NOMO-1 treated with DMSO at 0.1 percent for 48 hours (cell line): ENCODE measurements at regions not wholly inside any gene's neighbourhood (a gene's known extent, or its start where the extent isn't known, plus 50 kb on each side); places are given as distances from the start of the nearest gene placed in this dataset.
"Not testable (repeated sequence)": the region's sequence is repeated elsewhere in the genome, so short reads cannot be mapped to it uniquely, and the experiment has no call there.

Experiments used
- DNase-seq: peaks from one replicate; lab custom pipeline; 2025; ENCODE audit not compliant: unreplicated experiment; lab: John Stamatoyannopoulos, UW

- DNase-seq, result no peak
These were observed 668.3 kb downstream of the UQCRFS1 start for GRCh38 chr19:28544451-28545261.

- no peak for DNase-seq
These were observed 669.6 kb downstream of the UQCRFS1 start for GRCh38 chr19:28543244-28543776.

DNA sequence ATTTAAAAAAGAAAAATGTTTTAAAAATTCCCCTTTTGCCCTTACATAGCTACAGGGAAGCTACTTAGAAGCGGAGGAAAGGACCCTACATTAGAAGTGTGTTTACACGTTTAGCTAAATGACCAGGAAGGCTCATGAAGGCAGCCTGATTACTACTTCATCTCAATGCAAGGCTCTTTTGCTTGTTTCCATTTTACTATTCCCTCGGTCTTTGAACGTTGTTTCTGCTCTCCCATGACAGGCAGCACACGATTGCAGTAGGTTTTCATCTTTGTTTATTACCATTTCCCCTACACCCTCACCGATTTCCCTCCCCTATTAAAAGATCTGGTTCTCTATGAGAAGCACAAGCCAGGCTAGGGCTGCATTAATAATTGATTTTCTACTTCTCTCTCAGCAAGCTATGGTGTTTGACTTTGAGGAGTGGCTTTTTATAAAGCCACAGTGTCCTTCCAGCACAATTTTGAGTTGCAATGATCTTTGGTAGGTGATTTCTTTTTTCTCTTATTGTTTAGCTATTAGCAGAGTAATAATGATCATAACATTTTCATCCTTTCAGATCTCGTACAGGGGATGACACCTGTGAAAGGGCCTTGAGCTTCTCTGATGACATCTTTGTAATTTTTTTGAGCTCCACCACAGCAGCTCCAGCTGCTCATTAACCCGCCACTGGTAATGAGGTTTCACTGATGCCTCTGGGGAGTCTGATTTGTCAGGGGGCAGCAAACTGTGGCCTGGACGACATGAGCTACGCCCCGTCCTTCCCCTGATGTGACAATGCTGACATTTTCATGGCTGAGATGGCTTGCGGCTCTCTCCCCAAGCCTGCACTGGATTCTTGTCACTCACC lies 670.3 kb downstream of the UQCRFS1 start:
- no peak for DNase-seq

DNA sequence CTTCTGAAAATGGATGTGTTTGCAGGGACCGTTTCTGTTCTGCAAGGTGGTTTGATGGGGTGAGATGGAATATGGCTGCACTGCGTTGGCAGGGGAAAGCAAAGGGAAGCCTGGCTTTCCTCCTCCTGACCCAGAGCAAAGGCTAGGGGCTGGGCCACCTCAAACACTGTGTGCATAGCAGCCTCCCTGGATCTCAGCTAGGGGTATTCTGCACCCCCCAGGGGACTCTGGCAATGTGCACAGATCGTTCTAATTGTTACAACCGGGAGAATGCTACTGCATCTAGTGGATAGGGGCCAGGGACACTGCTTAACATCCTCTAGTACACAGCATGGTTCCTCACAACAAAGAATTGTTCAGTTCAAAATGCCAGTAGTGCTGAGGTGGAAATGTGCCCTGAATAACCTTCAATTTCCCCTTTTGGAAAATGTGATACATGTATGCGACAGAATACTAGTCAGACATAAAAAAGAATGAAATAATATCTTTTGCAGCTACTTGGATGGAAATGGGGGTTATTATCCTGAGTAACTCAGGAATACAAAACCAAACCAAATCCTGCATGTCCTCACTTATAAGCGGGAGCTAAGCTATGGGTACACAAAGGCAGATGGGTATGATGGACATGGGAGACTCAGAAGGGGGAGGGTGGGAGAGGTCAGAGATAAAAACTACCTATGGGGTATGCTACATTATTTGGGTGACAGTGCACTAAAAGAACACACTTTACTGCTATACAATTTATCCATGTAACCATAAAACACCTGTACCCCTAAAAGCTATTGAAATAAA lies 671.2 kb downstream of the UQCRFS1 start:
- DNase-seq, result no peak

GRCh38 chr19:28541029-28541428 lies 671.9 kb downstream of the UQCRFS1 start:
- DNase-seq, result no peak

DNA sequence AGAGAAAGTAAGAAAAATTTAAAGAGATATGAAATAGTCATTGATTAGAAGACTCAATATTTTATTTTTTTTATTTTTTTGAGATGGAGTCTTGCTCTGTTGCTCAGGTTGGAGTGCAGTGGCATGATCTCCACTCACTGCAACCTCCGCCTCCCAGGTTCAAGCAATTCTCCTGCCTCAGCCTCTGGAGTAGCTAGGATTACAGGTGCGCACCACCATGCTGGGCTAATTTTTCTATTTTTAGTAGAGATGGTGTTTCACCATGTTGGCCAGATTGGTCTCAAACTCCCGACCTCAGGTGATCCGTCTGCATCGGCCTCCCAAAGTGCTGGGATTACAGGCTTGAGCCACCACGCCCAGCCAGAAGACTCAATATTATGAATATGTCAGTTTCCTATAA lies 672.6 kb downstream of the UQCRFS1 start:
- not testable (repeated sequence) for DNase-seq

DNA sequence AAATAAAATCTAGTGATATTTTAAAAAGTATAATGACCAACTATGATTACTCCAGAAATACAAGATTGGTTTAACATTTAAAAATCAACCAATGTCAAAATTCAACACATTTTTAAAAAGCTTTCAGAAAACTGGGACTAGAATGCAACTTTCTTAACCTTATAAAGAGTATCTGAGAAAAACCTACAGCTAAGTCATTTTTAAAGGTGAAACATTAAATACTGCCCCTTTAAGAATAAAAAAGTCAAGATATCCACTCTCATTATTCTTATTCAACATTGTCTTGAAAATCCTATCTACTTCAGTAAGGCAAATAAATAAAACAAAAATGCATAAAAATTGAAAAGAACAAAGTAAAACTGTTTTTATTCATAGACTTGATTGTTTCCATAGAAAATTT lies 673.2 kb downstream of the UQCRFS1 start:
- no peak for DNase-seq

- not testable (repeated sequence) for DNase-seq
These were observed 674.4 kb downstream of the UQCRFS1 start for GRCh38 chr19:28538579-28538978.

GRCh38 chr19:28537896-28538295 lies 675.1 kb downstream of the UQCRFS1 start:
- DNase-seq, result no peak

- no peak for DNase-seq
These were observed 675.9 kb downstream of the UQCRFS1 start for GRCh38 chr19:28537079-28537478.

- DNase-seq, result no peak
These were observed 677.6 kb downstream of the UQCRFS1 start for GRCh38 chr19:28535352-28535775.

DNA sequence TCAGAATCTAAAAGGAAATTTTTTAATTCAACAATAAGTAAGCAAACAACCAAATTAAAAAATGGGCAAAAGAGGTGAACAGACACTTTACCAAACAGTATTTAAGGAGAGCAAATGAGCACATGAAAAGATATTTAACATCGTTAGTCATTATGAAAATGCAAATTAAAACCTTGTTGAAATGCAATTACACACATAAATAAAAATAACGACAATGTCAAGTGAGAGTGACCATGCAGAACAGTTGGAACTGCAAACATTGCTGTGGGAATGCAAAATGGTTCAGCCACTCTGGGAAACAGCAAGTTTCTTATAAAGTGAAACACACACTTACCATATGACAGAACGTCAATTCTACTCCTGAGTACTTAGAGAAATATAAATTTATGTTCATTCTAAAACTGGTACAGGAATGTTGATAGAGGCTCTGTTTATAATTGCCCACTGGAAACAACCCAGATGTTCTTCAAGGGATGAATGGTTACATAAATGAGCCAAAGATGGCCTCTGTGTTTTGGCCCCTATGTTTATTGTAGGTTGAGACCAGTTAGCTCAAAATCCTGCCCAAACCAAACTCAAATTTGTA lies 678.1 kb downstream of the UQCRFS1 start:
- no peak for DNase-seq

GRCh38 chr19:28532765-28533341 lies 680.1 kb downstream of the UQCRFS1 start:
- no peak for DNase-seq

DNA sequence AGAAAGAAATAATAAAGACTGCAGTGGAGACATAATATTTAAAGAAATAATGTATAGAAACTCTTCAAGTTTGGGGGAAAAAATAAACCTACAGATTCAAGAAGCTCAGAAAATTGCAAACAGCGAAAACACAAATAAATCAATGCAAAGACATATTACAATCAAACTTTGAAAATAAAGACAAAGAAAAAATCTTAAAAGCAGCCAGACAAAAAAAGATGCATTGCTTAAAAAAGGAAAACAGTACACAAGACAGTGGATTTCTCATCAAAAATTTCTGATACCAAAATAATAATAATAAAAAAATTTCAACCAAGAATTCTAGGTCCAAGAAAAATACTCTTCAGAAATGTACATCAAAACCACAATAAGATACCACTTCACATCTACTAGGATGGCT lies 681.0 kb downstream of the UQCRFS1 start:
- no peak for DNase-seq

DNA sequence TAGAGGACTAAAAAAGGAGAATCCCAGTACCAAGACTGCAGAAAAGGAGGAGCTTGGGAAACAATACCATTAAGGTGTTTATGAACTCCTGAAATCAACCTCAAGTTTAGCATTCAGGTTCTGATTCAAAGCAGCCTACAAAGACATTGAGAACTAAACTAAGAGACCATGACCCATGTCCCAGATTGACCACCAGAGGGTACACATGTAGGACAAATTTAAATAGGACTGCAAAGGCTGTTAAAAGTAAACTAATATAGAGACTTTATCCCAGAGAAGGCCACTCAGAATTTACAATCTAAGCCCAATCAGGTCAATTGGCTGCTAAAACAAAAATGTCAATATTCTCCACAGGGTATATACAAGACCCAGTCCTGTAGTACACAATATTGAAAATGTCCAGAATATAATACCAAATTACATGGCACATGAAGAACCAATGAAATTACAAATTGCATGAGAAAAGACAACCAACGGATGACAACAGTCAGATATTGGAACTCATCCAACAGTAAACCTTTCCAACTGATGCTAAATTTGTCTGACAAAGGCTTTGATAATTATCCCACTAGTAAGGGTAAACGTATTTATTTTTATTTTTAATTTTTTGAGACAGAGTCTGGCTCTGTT lies 682.4 kb downstream of the UQCRFS1 start:
- DNase-seq, result no peak

DNA sequence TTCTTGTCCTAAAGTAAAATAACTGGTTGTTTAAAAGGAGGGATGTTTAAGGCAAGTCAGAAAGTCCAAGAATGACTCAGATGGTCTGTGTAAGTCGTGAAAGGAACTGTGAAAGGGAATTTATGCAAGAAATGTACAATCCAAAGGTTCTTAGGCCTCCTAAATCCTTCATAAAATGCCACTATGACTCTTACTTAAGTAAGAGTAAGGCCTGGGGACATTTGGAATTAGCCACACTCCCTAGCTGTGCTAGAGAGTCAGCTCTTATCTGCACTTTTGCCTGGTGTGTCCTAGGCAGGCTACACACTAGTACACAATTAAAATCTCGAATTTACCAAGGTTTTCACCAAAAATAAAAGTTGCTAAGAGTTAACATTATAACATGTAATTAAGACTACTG lies 686.9 kb downstream of the UQCRFS1 start:
- DNase-seq, result no peak

GRCh38 chr19:28523619-28524018 lies 689.3 kb downstream of the UQCRFS1 start:
- DNase-seq, result no peak

GRCh38 chr19:28522545-28522922 lies 690.4 kb downstream of the UQCRFS1 start:
- no peak for DNase-seq

DNA sequence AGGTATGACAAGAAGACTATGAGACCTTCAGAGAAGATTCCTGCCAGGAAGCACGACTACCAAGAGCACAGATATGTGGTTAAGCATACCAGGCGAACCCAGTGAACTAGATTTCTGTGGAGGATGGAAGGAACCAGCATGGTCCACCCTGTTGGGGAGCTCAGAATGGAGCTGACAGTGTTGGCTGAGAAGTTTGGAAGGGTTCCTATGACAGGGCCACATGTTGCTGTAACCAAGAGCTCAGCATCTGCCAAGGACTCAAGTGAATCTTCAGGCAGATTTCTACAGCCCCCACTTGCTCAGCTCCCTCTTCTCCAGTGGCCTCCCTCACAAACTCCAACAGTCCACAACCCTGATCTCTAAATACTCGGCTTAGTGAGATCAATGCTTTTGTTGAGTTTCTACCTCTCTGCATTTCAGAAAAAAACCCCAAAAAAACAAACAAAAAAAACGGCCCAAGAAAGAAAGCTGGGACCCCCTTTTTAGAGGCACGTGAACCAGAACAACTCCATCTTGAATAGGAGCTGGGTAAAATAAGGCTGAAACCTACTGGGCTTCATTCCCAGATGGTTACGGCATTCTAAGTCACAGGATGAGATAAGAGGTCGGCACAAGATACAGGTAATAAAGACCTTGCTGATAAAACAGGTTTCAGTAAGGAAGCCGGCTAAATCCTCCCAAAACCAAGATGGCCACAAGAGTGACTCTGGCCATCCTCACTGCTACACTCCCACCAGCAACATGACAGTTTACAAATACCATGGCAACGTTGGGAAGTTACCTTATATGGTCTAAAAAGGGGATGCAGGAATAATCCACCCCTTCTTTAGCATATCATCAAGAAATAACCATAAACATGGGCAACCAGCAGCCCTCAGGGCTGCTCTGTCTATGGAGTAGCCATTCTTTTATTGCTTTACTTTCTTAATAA lies 691.1 kb downstream of the UQCRFS1 start:
- no peak for DNase-seq
